Suprapubic skin (tissue), 4 donors: ENCODE measurements at regions not wholly inside any gene's neighbourhood (a gene's known extent, or its start where the extent isn't known, plus 50 kb on each side); places are given as distances from the start of the nearest gene placed in this dataset.
"Not testable (repeated sequence)": the region's sequence is repeated elsewhere in the genome, so short reads cannot be mapped to it uniquely, and the experiment has no call there.

ENCODE experiments used
- DNase-seq, 2 donors: peaks; one replicate each; pipeline ENCODE4 v3.0.0-alpha.2; 2019; ENCODE audit warnings: low spot score in 2 of 2
- H3K27ac ChIP-seq: fragments of 200-600 bp; sonication (generic); one replicate; pipeline ENCODE4 v1.5.1; 2019
- H3K27me3 ChIP-seq: fragments of 200-600 bp; sonication (generic); one replicate; pipeline ENCODE4 v1.5.1; 2019
- H3K36me3 ChIP-seq: fragments of 200-600 bp; sonication (generic); one replicate; pipeline ENCODE4 v1.5.1; 2019
- H3K4me1 ChIP-seq: fragments of 200-600 bp; sonication (generic); one replicate; pipeline ENCODE4 v1.5.1; 2019
- H3K4me3 ChIP-seq: fragments of 200-600 bp; sonication (generic); one replicate; pipeline ENCODE4 v1.5.1; 2019; ENCODE audit warnings: mild to moderate bottlenecking
- H3K9me3 ChIP-seq: fragments of 200-600 bp; sonication (generic); one replicate; pipeline ENCODE4 v1.5.1; 2019
- CTCF ChIP-seq, 2 donors: fragments of 200-600 bp in 1 of 2; fragments of 450-650 bp in 1 of 2; sonication (generic) in 1 of 2; IDR thresholded peaks; one replicate each; pipeline ENCODE4 v1.5.1; 2016 to 2019; ENCODE audit warnings: antibody characterized with exemption in 2 of 2, mild to moderate bottlenecking in 1 of 2, moderate library complexity in 1 of 2
- EP300 ChIP-seq: sonication (generic); formaldehyde crosslinking; IDR thresholded peaks from one replicate; pipeline ENCODE4 v1.6.1; 2017; ENCODE audit warnings: antibody characterized with exemption
- POLR2A ChIP-seq, 2 donors: fragments of 450-650 bp; IDR thresholded peaks; one replicate each; pipeline ENCODE4 v1.6.1; 2017; ENCODE audit warnings: antibody characterized with exemption in 2 of 2, mild to moderate bottlenecking in 2 of 2, moderate library complexity in 2 of 2
- POLR2AphosphoS5 ChIP-seq, 3 donors: sonication (generic); formaldehyde crosslinking; IDR thresholded peaks; one replicate each; pipeline ENCODE4 v1.6.1; 2017; ENCODE audit warnings: antibody characterized with exemption in 3 of 3
- WGBS: methylation state at CpG from one replicate; pipeline ENCODE4 v1.1.5; 2018; 5-methylcytosine and 5-hydroxymethylcytosine counted together

GRCh38 chr13:58369936-58370335 is 738.4 kb downstream of the PCDH17 start:
- Histone ChIP-seq H3K4me3 (no peak overlapping the region), H3K4me1 (no peaks in the 10 kb centered on the region), H3K27me3 (no peaks in the 10 kb centered on the region), H3K36me3 (no peaks in the 10 kb centered on the region), H3K9me3 (no peaks in the 10 kb centered on the region), H3K27ac (no peak overlapping the region)
- DNase-seq: no peak
- TF ChIP-seq POLR2A (IDR thresholded peaks at IDR 0.05): no peak
- TF ChIP-seq EP300: no peak
- WGBS: 87% methylated on average over 5 of the region's 5 CpGs

GRCh38 chr13:58376349-58376748 is 744.8 kb downstream of the PCDH17 start:
- DNase-seq: no peak
- Histone ChIP-seq H3K4me1 (no peaks in the 10 kb centered on the region), H3K27me3 (no peaks in the 10 kb centered on the region), H3K9me3 (no peaks in the 10 kb centered on the region), H3K4me3 (no peak overlapping the region), H3K27ac (no peak overlapping the region), H3K36me3 (no peaks in the 10 kb centered on the region)
- WGBS: 72% methylated on average over 1 of the region's 1 CpG
- TF ChIP-seq POLR2A (IDR thresholded peaks at IDR 0.05) (no peak), CTCF (IDR thresholded peaks at IDR 0.05) (no peak), POLR2AphosphoS5 (IDR thresholded peaks at IDR 0.05) (no peak), EP300 (no peak)

GRCh38 chr13:58376775-58377174 is 745.2 kb downstream of the PCDH17 start:
- 83% methylated on average over 5 of the region's 5 CpGs for WGBS
- no peaks in the 10 kb centered on the region for H3K9me3 ChIP-seq
- H3K4me1 ChIP-seq: no peaks in the 10 kb centered on the region
- no peak overlapping the region for H3K27ac ChIP-seq
- no peak overlapping the region for H3K4me3 ChIP-seq
- DNase-seq: no peak
- TF ChIP-seq POLR2A (IDR thresholded peaks at IDR 0.05) (no peak), EP300 (no peak), POLR2AphosphoS5 (IDR thresholded peaks at IDR 0.05) (no peak), CTCF (IDR thresholded peaks at IDR 0.05) (no peak)
- H3K36me3 ChIP-seq: no peaks in the 10 kb centered on the region
- H3K27me3 ChIP-seq: no peaks in the 10 kb centered on the region

- H3K27ac ChIP-seq: no peak overlapping the region
- H3K36me3 ChIP-seq: no peaks in the 10 kb centered on the region
- WGBS: 53% methylated on average over 1 of the region's 1 CpG
- no peaks in the 10 kb centered on the region for H3K9me3 ChIP-seq
- DNase-seq: no peak
- H3K4me3 ChIP-seq: no peak overlapping the region
- no peaks in the 10 kb centered on the region for H3K27me3 ChIP-seq
- H3K4me1 ChIP-seq: no peaks in the 10 kb centered on the region
- TF ChIP-seq EP300: no peak
- TF ChIP-seq CTCF (IDR thresholded peaks at IDR 0.05): no peak
- TF ChIP-seq POLR2A (IDR thresholded peaks at IDR 0.05): no peak
- no peak for TF ChIP-seq POLR2AphosphoS5 (IDR thresholded peaks at IDR 0.05)
Observed at GRCh38 chr13:58379221-58379620, 747.7 kb downstream of the PCDH17 start.

- 94% methylated on average over 18 of the region's 18 CpGs for WGBS
Observed at GRCh38 chr13:58385336-58385735, 753.8 kb downstream of the PCDH17 start.

GRCh38 chr13:58397596-58398387 is 766.2 kb downstream of the PCDH17 start:
- Histone ChIP-seq H3K4me1 (no peaks in the 10 kb centered on the region), H3K4me3 (no peak overlapping the region), H3K27me3 (no peaks in the 10 kb centered on the region), H3K27ac (no peak overlapping the region), H3K36me3 (no peaks in the 10 kb centered on the region), H3K9me3 (no peaks in the 10 kb centered on the region)
- DNase-seq: no peak
- TF ChIP-seq CTCF (IDR thresholded peaks at IDR 0.05): no peak
- no peak for TF ChIP-seq POLR2A (IDR thresholded peaks at IDR 0.05)
- TF ChIP-seq EP300: no peak
- no peak for TF ChIP-seq POLR2AphosphoS5 (IDR thresholded peaks at IDR 0.05)
- WGBS: 92% methylated on average over 6 of the region's 6 CpGs

More at GRCh38 chr13:58385336-58385735, 753.8 kb downstream of the PCDH17 start:
- not testable (repeated sequence) for H3K36me3 ChIP-seq, H3K4me1 ChIP-seq, H3K9me3 ChIP-seq, H3K4me3 ChIP-seq, DNase-seq, H3K27ac ChIP-seq, H3K27me3 ChIP-seq
